Activated CD8-positive, alpha-beta memory T cell treated with anti-CD3 and anti-CD28 coated beads for 48 hours (primary cell): ENCODE measurements at regions not wholly inside any gene's neighbourhood (a gene's known extent, or its start where the extent isn't known, plus 50 kb on each side); places are given as distances from the start of the nearest gene placed in this dataset.

Experiments
- DNase-seq, 3 experiments: peaks; one replicate each; pipeline ENCODE4 v3.0.0-alpha.2; 2020; ENCODE audit warnings: low read depth in 2 of 3, low spot score in 2 of 3

DNA sequence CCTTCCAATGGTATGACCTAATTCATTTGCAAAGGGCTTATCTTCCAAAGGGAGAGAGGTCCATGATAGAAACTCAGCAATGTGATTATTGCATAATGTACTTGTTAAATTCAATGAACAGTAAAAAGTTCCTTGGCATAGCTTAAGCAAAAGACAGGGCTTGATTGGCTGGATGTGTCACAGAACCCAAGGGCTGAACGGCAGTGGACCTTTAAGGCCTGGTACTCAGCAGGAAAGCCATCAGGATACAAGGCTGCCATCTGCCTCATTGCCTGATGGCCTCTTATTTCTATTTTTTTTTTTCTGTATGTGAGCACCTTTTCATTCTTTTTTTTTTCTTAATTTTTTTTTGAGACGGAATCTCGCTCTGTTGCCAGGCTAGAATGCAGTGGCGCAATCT, 208.9 kb upstream of the WSCD1 start:
- DNase-seq: no peak

DNA sequence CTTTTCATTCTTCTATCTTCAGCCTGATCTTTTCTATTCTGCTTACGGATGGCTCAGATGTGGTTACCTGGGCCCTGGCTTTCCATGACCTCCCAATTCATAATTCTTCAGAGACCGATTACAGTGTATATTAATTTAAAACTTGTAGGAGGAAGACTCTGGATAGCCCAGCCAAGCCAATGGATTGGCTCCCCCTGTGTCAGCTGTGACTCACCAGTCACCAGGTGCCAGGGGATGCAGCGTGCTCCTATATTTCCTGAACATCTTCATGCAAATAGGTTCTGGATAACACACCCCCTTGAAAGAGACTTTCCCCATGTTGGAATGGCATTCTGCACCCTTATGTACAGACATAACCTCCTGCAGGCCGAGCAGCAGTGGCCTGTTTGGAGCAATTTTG, 208.3 kb upstream of the WSCD1 start:
- no peak for DNase-seq

DNA sequence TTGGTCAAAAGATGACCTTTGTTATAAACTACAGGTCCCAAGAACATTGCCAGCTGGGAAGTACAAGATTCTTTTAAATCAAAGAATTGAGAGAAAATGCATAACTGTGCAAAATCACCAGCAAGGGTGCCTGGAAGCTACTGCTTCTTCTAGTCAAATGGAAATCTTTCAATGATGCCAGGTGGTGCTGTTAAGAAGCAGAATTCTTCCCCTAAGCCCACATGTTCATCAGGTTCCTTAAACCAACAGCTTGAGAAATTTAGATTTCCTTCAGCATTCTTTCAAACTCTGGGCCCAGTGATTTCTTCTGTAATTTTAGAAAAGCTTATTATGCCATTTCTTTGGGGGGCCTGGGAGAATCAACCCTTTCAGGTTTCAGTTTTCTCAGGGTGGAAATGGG, 207.8 kb upstream of the WSCD1 start:
- no peak for DNase-seq

DNA sequence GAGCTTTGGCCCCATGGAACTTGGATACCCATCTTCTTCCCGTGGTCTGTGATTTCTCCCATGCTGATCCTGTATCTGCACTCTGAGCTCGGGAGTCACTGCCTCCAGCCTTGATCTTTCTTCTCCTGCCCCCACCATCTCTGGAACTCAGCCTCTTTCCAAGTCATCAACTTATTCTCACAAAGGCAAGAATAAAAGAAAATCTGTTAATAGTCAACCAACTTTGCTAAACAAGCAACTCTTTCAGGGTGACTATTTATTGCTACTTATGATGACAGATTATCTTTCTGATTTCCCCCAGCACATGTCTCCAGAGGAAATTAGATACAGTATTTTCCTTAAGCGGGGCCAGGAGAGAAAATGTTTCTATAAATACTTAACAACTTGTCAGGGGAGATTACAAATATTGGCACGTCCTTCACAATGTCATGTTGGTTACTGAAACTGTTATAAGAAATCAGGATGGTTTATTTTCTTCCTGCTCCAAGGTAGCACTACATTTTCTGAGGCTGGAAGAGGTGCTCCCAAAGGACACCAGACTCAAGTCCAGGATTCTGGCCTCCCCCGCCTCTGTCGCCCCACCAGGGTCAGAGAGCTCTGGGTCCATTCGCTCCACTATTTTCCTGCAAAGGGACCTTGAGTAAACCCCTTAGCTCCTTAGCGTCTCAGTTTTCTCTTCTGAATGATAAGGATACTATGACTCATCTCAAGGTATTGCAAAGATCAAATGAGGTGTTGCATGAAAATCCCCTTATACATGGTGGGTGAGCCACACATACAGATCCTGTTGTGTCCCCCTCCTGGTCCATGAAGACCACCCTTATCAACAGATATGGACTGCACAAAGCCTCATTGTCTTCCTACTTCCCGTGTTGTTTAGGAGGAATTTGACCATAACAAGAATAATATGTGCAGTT, 205.2 kb upstream of the WSCD1 start:
- no peak for DNase-seq

DNA sequence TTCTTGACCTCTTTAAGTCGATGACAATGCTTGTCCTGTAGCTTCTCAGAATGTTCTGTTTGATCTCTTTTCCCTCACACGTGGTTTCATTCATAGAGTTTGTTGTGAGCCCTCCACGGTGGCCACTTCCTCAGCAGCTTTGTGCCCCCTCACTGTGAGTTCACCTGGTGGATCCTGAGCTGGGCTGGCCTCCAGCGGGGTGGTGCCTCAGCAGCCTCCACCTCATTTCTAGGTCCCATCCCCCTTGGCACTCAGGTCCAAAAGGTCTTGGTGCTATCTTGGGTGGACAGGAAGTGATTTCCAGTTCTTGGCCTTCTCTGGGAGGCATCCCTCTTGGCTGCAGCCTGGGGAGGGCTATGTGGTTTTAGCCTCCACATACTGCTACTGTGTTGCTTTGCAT, 203.2 kb upstream of the WSCD1 start:
- DNase-seq: no peak

DNA sequence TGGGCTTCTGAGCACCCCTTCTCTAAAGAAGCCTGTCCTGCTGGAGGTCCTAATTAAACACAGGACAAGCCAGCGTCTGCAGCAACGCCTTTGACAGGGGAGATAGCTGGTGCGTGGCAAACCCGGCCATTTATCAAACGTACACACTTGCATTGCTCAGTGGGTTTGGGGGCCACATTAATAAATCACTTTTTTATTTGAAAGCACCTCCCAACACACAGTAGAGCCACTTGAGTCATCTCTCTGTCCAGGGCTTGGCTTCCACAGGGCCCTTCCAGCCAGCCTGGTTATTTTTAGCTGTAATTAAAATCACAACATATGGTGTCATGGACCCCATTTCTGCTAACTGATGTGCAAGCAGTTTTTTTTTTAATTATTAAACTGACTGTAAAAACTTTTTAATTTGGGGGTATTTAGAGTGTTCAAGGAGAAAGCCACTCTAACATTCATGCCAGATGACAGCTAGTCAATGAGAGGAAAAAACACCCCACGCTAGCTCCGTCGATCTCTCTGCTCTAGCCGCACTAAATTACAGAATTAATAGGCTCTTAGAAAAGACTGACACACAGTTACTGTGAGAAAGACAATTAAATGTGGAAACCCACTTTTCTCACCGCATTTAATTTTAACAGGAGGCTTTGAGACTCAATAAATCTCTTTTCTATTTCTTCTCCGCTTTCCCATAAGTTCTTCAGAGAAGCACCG, 201.0 kb upstream of the WSCD1 start:
- DNase-seq: no peak

DNA sequence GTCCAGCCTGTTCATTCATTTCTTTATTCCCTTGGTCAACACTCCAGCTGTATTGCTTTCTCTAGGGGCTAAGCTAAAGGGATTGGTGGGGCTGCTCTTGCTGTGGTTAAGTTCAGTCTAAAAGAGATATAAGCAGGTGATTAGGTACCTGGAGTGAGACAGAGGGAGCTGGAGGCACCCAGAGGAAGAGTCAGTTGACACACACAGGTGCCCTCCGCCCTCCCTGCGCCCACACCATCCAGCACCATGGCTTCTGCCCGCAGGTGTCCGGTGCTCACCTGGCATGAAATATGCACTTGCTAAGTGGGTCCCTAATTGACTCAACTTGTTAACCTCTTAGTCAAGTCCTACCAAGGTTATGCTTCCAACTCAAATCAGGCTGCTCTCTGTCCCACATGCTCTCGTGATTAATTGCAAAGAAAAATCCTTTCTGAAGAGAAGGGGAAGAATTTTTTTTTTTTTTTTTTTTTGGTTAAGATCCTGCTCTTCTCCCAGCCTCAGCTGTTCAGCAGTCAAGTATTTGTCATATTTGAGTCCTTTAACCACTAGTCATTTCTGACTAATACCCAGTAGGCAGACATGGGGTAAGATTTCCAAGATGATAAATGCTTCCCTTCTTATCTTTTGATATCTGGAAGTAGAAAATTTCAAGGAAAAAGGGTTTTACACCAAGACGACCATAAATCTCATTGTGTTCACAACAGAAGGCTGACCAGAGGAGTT, 199.8 kb upstream of the WSCD1 start:
- DNase-seq: no peak

DNA sequence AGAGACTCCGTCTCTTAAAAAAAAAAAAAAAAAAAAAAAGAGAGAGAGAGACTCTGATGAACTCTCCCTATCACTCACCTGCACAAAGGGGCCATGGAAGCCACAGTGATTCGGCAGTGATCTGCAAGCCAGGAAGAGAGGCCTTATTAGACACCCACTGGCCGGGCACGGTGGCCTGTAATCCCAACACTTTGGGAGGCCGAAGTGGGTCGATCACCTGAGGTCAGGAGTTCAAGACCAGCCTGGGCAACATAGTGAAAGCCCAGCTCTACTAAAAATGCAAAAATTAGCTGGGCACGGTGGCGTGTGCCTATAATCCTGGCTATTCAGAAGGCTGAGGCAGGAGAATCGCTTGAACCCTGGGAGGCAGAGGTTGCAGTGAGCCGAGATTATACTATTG, 198.5 kb upstream of the WSCD1 start:
- no peak for DNase-seq

DNA sequence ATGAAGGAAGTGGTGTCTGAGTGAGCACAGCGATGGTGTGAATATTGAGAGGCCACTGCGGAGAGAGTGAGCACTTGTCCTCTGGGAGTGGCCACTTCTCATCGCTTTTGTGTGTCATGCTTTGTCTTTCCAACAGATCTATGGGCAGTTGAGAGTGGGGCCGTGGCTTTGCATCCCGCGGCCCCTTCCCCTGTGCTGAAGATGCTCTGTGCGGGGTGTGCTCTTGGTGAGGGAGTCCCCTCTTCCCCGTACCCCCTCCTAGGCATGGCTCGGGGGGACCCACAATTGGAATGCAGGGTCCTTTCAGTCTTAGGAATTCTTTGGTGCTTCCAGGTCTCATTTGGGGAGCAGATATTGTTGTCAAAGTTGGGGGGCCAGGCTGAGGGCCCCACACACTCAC, 197.3 kb upstream of the WSCD1 start:
- DNase-seq: no peak

DNA sequence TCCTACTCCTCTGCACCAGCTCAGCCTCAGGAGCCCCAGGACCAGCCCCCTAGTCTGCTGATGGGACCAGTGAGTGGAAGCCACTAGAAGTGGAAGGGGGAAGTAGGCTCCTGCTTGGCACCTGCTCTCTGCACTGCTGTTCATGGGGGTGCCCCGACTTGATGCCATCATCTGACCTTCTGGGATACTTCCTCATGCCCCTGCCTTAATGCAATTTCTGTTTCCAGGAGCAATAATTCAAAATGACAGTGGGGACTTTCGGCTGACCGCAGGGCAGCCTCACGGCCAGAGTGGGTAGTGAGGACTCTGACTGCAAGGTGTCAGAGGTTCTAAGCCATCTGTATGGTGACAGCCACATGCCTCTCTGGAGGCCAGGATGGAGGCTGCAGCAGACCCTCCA, 196.4 kb upstream of the WSCD1 start:
- DNase-seq: no peak

DNA sequence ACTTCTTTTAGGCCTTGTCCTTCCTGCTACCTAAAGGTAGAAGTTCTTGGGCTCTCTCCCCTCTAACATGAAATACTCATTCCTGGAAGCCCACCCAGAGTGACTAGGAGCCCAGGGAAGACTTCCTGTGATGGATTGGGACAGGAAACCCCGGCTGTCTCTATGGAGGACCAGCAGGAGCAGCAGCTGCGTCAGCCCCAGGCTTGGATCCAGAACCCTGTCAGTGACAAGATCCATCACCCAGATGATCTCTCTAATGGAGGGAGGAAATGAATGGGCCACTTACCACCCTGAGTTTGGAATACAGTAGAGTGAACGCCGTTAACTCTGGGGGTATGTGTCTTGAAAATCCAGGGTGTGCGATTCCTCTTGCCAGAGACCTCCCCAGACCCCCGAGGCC, 195.7 kb upstream of the WSCD1 start:
- no peak for DNase-seq

DNA sequence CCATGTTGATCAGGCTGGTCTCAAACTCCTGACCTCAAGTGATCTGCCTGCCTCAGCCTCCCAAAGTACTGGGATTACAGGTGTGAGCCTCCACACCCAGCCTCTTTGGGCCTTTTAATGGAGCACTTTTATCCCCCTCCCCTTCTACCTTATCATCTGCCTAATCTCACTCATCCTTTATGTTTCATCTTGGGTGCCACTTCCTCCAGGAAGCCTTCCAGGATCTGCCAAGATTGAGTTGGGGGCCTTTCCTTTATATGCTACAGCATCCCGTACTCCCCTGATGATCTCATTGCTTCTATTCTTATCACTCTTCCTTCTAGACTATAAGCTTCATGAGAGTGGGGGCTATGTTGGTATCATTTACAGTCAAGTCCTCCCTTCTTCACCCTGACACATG, 192.8 kb upstream of the WSCD1 start:
- DNase-seq: no peak

DNA sequence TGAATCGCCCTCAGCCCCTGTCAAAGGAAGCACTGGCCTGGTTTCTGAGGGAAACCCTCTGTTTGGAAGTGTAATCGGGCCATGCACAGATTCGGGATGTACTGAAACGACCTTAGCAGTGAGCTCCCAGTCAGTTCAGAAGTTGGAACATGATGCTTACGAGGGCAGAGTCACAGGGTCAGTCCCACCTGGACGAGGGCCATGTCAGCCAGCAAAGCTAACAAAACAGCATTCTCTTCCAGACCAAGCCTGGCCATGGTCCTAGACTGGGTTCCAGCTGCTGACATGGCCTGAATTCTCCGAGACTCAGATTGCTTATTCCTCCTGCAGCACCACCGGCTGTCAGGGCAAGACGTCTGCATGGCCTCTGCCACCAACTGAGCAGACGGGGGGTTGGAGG, 192.2 kb upstream of the WSCD1 start:
- no peak for DNase-seq

DNA sequence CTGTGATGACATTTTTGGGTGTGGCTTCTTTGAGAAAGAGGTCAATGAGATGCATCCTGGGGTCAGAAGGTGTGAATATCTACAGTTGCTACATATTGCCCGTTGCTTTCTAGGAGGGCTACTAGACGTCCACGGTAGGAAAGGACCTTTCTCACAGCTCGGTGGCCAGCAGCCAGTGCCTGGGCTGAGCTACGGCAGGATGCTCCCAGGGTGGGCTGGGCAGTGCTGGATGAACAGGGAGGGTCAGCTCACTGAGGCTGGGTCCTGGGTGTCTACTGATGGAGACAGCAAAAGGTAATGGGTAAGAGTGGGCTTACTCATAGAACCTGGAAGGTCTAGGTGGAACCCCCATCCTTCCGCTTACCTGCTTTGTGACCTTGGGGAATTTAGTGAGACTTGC, 188.3 kb upstream of the WSCD1 start:
- no peak for DNase-seq

DNA sequence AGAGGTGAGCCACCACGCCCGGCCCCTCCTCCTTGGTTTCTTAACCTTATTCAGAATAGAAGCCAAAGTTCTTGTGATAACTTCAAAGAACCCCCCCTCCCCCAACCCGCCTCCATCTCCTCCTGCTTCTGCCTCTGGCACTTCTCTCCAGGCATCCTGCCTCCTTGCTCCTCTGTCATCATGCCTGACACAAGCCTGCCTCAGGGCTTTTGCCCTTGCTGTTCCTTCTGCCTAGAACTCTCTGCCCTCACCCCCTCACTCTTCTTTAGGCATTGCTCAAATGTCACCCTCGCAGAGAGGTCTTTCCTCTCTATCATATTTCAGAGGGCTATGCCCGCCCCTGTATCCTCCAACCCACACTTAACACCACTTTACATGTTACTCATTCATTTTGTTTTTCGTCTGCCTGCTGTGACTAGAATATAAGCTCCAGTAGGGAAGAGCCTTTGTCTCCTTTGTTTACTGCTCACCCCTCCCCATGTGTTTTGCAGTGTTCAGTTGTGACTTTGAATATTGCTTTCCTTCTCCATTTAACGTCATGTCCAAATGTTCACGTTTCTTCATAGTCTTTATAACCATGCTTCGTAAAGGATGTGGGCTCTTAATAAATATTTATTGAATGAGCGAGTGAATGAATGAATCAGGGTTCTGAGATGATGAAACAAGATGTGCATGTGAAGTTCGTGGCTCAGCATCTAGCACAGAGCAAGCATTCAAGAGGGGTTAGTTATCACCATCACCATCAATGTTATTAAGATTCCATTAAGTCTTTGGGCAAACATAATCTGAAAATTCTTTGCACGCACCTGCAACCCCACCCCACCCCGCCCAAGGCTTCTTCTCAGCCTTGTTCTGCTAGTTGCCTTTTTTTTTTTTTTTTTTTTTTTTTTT, 186.2 kb upstream of the WSCD1 start:
- no peak for DNase-seq

DNA sequence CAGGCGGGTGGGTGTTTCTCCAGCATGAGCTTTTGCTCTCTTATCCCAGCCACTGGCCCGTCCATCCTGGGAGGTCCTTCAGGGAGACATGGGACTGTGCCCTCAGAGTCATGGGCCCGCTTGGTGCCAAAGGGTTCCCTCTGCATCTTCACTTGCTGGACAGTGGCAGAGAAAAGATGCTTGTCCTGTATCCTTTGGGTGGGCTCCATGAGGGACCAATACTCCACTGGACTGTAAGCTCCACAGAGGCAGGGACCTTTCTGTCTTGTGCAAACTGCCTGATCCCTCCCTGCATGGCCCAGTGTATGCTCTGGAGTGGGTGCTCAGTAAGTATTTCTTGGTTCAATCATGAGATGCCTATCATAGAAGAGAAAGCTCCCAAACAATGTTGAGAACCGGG, 184.8 kb upstream of the WSCD1 start:
- DNase-seq: no peak

DNA sequence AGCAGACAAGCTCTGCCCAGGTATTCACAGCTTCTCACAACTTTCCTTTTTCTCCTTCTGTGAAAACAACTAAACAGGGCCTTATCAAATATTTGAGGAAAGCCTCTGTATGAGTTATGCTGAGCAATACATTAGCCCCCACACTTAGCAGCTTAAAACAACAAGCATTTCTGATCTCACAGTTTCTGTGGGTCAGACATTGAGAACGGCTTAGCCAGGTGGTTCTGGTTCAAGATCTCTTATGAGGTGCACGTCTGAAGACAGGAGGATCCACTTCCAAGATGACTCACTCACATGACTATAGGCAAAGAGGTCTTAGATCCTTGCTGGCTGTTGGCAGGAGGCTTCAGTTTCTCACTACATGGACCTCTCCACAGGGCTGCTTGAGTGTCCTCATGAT, 181.4 kb upstream of the WSCD1 start:
- no peak for DNase-seq

DNA sequence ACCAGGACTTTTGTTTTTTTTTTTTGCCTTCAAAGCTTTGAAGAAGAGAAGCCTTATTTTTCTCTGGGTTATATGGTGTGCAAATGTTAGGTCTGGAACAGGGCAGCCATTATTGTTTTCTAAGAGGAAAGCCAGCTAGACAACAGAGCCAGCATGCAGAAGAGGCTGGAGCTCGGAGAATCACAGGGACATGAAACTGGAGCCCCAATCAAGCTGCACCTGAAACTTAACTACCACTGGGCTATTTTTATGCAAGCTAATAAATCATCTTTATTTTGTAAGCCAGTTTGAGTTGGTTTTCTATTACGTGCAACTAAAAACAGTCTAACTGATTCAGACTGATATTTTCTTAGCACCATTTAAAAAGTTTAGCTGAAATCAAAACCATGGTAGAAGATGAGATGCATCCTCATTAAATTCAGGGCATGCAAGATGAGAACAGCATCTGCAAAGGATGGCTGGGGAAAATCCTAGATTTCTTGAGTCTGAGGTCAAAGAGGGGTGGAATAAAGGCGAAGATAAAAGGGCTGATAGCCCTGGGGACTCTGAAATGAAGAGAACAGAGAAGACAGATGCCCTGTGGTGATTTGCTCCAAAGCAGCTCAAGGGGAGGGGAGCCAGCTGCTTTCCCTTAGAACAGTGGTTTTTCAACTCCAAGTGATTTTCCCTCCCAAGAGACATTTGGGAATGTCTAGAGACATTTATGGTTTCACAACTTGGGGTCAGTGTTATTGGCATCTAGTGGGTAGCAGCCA, 177.1 kb upstream of the WSCD1 start:
- DNase-seq: no peak

DNA sequence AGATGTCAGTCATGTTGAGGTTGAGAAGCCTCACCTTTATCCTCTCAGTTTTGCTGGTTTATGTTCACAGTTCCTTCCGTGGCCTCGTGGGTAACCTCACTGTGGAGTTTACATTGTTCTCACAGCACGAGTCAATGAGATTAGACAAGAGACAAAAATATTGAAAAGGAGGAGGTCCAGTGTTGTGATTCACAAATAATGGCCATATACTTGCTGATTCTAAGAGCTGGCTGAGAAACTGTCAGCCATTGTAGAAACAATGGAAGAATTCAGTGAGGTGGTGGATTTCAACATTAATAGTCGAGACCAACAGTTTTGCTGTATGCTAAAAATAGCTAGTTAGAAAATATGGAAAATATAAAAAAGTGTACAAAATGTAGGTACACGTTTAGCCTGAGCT, 176.4 kb upstream of the WSCD1 start:
- no peak for DNase-seq

DNA sequence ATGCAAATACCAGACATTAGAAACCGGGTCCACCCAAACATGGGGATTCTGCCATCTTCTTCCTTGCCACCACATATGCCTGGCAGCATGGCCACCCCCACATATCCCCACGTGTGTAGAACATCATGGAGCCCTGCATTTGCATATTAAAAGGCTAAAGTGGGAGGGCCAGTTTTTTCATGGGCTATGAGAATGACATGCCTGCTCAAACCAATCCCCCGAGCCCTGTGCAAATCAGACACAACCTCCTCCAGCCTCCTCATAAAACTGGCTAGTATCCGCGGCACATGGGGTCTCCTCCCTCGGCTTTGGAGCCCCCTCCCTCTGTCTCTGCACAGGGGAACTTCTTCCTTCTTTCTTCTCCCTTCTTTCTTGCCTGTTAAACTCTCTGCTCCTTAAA, 174.9 kb upstream of the WSCD1 start:
- DNase-seq: no peak
